ENCODE measurements at regions not wholly inside any gene's neighbourhood (a gene's known extent, or its start where the extent isn't known, plus 50 kb on each side); places are given as distances from the start of the nearest gene placed in this dataset.

GRCh38 chr20:50418890-50419642 lies 91.1 kb upstream of the PTPN1 start:
- intact Hi-C loops (cut with DNase I; ENCODE audit: low total_unique reads): no loop called here
- TF ChIP-seq POLR2A (IDR thresholded peaks at IDR 0.05) (no peak), CTCF (IDR thresholded peaks at IDR 0.05) (no peak)
- no peak overlapping the region for H3K4me3 ChIP-seq (ENCODE audit: low read depth, poor library complexity, severe bottlenecking)
- WGBS, 2 donors: 72 to 76% methylated on average over 4 of the region's 4 CpGs
- DNase-seq (ENCODE audit: low spot score in 2 of 2): no peak

GRCh38 chr20:50420380-50420779 lies 89.8 kb upstream of the PTPN1 start:
- 96% methylated on average over 7 of the region's 7 CpGs for WGBS, 2 donors
- DNase-seq (ENCODE audit: low spot score in 2 of 2): no peak
- TF ChIP-seq POLR2A (IDR thresholded peaks at IDR 0.05): no peak
- TF ChIP-seq CTCF (IDR thresholded peaks at IDR 0.05): no peak
- intact Hi-C loops (cut with DNase I; ENCODE audit: low total_unique reads): no loop called here
- H3K4me3 ChIP-seq (ENCODE audit: low read depth, poor library complexity, severe bottlenecking): no peak overlapping the region

GRCh38 chr20:50421356-50422340 lies 88.5 kb upstream of the PTPN1 start:
- no peak for DNase-seq (ENCODE audit: low spot score in 2 of 2)
- intact Hi-C loops (cut with DNase I; ENCODE audit: low total_unique reads): no loop called here
- TF ChIP-seq POLR2A (IDR thresholded peaks at IDR 0.05) (no peak), CTCF (IDR thresholded peaks at IDR 0.05) (no peak)
- H3K4me3 ChIP-seq (ENCODE audit: low read depth, poor library complexity, severe bottlenecking): no peak overlapping the region
- 70 to 77% methylated on average over 6 of the region's 6 CpGs for WGBS, 2 donors

- WGBS, 2 donors: 76 to 86% methylated on average over 6 of the region's 6 CpGs
- no peak for DNase-seq (ENCODE audit: low spot score in 2 of 2)
- H3K4me3 ChIP-seq (ENCODE audit: low read depth, poor library complexity, severe bottlenecking): no peak overlapping the region
- intact Hi-C loops (cut with DNase I; ENCODE audit: low total_unique reads): no loop called here
- TF ChIP-seq POLR2A (IDR thresholded peaks at IDR 0.05) (no peak), CTCF (IDR thresholded peaks at IDR 0.05) (no peak)
Observed at GRCh38 chr20:50423758-50424157, 86.4 kb upstream of the PTPN1 start.

GRCh38 chr20:50425076-50425475 lies 85.1 kb upstream of the PTPN1 start:
- 42 to 70% methylated on average over 3 of the region's 3 CpGs for WGBS, 2 donors
- H3K4me3 ChIP-seq (ENCODE audit: low read depth, poor library complexity, severe bottlenecking): no peak overlapping the region
- no peak for TF ChIP-seq CTCF (IDR thresholded peaks at IDR 0.05)
- TF ChIP-seq POLR2A (IDR thresholded peaks at IDR 0.05): no peak
- intact Hi-C loops (cut with DNase I; ENCODE audit: low total_unique reads): no loop called here
- DNase-seq (ENCODE audit: low spot score in 2 of 2): no peak

Measured in lower leg skin (tissue), 4 donors.